GM12865 (cell line): ENCODE measurements at regions not wholly inside any gene's neighbourhood (a gene's known extent, or its start where the extent isn't known, plus 50 kb on each side); places are given as distances from the start of the nearest gene placed in this dataset.

Experiments used
- DNase-seq: peaks from one replicate; pipeline ENCODE4 v3.0.0; 2010; ENCODE audit warnings: low read depth
- H3K4me3 ChIP-seq: 2 replicates; pipeline ENCODE4 v1.5.1; 2011; ENCODE audit warnings: mild to moderate bottlenecking, low read depth, low read length, control low read depth
- TF ChIP-seq, protein P1 (sequence below): IDR thresholded peaks from 2 replicates; pipeline ENCODE4 v1.5.1; 2011; ENCODE audit warnings: low read length, control low read depth, low read depth, inconsistent platforms; ENCODE audit not compliant: insufficient read depth; ENCODE audit errors: missing control alignments

GRCh38 chr9:12162181-12162815 is 530.9 kb upstream of the TYRP1 start:
- TF ChIP-seq, protein P1, sequence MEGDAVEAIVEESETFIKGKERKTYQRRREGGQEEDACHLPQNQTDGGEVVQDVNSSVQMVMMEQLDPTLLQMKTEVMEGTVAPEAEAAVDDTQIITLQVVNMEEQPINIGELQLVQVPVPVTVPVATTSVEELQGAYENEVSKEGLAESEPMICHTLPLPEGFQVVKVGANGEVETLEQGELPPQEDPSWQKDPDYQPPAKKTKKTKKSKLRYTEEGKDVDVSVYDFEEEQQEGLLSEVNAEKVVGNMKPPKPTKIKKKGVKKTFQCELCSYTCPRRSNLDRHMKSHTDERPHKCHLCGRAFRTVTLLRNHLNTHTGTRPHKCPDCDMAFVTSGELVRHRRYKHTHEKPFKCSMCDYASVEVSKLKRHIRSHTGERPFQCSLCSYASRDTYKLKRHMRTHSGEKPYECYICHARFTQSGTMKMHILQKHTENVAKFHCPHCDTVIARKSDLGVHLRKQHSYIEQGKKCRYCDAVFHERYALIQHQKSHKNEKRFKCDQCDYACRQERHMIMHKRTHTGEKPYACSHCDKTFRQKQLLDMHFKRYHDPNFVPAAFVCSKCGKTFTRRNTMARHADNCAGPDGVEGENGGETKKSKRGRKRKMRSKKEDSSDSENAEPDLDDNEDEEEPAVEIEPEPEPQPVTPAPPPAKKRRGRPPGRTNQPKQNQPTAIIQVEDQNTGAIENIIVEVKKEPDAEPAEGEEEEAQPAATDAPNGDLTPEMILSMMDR: no peak

DNA sequence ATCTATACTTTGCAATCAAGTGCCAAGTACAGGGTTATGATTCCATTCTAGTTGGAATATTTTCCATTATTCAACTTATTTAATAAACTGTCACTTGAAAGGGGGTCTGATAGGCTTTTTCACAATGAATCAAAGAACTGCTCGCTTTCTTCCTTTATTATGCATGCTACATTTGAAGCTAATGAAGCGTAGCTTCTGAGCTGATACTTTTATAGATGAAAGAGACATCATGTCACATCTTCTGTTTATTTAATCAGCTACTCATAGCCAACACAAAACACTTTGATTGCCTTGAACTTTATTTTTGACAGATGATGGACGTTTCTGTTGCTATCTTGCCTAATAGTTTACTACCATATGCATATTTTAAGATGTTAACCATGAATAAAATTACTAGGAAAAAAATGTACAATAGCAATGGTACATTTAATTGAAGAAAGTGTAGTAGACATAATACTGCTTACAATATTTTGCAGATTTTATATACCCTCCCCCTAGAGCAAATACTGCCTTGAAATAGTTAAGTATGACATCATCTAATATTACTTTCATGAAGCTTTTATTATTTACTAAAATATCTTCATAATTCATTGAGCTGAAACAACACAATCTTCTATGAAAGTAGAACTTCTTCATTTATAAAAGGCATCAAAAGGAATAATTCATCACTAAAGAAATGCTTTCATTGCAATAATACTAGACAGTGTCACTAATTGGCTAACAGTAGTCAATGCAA is 529.3 kb upstream of the TYRP1 start:
- H3K4me3 ChIP-seq: no peak overlapping the region
- TF ChIP-seq, protein P1: no peak
- no peak for DNase-seq

More at GRCh38 chr9:12162181-12162815, 530.9 kb upstream of the TYRP1 start:
- H3K4me3 ChIP-seq: no peak overlapping the region
- no peak for DNase-seq

DNA sequence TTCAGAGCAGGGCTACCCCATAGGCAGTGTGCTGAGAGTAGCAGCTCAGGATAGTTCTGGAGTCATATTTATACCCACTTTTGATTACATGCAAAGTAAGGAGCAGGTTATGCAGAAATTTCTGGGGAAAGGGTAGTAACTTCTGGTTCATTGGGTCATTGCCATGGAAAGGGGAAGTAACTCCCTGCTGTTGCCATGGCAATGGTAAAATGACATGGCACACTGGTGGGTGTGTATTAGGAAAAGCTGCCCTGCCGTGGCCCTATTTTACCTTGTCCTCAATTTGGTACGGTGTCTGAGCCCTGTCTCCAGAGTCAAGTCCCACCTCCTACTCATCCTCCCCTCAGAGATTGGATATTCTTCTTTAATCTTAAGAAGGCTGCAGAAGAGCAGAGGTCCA is 526.7 kb upstream of the TYRP1 start:
- no peak for DNase-seq
- H3K4me3 ChIP-seq: no peak overlapping the region

DNA sequence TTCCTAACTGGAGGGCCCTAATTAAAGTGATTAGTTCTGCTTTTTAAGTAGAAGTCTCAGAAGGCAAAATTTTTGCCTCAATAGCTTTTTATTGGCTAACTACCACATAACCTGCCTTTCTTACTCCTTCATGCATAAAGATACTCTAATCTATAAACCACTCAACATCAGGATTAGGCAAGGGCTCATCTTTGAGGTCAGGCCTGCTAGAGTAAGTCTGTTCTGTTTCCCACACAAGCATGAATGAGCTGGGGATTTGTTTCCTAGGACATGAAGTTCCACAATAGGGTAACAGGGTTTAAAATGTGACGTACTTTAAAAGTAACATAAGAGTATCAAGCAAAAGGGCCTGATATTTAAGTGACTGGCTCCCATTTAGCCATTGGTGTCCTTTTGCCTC is 522.7 kb upstream of the TYRP1 start:
- no peak overlapping the region for H3K4me3 ChIP-seq
- TF ChIP-seq, protein P1: no peak

More for the DNA sequence above, 526.7 kb upstream of the TYRP1 start:
- TF ChIP-seq, protein P1: no peak

DNA sequence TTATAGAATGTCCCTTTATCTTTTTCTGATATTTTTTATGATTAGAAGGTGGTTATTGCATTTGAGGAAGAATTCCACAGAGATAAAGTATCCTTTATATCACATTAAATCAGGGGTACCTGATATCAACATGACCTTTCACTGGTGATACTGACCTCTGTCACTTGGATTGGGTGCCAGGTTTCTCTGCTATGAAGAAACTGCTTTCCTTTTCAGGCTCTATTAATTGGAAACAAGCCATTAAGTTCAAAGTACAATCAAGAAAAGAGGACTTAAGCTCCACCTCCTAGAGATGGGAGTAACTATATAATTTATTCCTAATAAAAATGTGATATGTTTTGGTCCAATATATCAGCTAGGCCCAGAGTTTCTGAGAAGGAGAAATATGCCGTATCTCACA is 514.6 kb upstream of the TYRP1 start:
- no peak for DNase-seq
- TF ChIP-seq, protein P1: no peak
- no peak overlapping the region for H3K4me3 ChIP-seq

More for the DNA sequence above, 522.7 kb upstream of the TYRP1 start:
- no peak for DNase-seq

- no peak overlapping the region for H3K4me3 ChIP-seq
- DNase-seq: no peak
- TF ChIP-seq, protein P1: no peak
These were observed 510.4 kb upstream of the TYRP1 start for GRCh38 chr9:12182806-12183205.

- DNase-seq: no peak
- TF ChIP-seq, protein P1: no peak
- H3K4me3 ChIP-seq: no peak overlapping the region
These were observed 509.9 kb upstream of the TYRP1 start for GRCh38 chr9:12183321-12183720.
